Spinal cord (tissue), 9 donors: ENCODE measurements at regions not wholly inside any gene's neighbourhood (a gene's known extent, or its start where the extent isn't known, plus 50 kb on each side); places are given as distances from the start of the nearest gene placed in this dataset.
A peak's percentile ranks its signal among the peaks of the same experiment; 100 is the strongest.
"Not testable (repeated sequence)": the region's sequence is repeated elsewhere in the genome, so short reads cannot be mapped to it uniquely, and the experiment has no call there.

Experiments used
- DNase-seq, 6 donors: peaks; one replicate each; pipeline versions ENCODE4 v3.0.0 to v3.0.0-alpha.2; 2013 to 2015; ENCODE audit warnings: low spot score in 6 of 6, low read depth in 4 of 6
- H3K27ac ChIP-seq: one replicate; pipeline ENCODE4 v1.5.1; 2013; ENCODE audit warnings: low read depth, low read length, control low read depth
- H3K27me3 ChIP-seq: one replicate; pipeline ENCODE4 v1.6.1; 2013; ENCODE audit warnings: low read length; ENCODE audit not compliant: control insufficient read depth, insufficient read depth
- H3K36me3 ChIP-seq: one replicate; pipeline ENCODE4 v1.6.1; 2013; ENCODE audit warnings: low read length; ENCODE audit not compliant: control insufficient read depth, insufficient read depth
- H3K4me1 ChIP-seq: one replicate; pipeline ENCODE4 v1.6.1; 2013; ENCODE audit warnings: low read length; ENCODE audit not compliant: control insufficient read depth, insufficient read depth
- H3K4me3 ChIP-seq: one replicate; pipeline ENCODE4 v1.5.1; 2013; ENCODE audit warnings: low read depth, low read length, control low read depth
- H3K9me3 ChIP-seq: one replicate; pipeline ENCODE4 v1.6.1; 2013; ENCODE audit warnings: low read length; ENCODE audit not compliant: control insufficient read depth, insufficient read depth
- WGBS: methylation state at CpG from one replicate; pipeline ENCODE4 v1.1.5; 2013; ENCODE audit warnings: missing lambda C conversion rate; ENCODE audit not compliant: insufficient coverage; 5-methylcytosine and 5-hydroxymethylcytosine counted together
- donor health status: healthy.

DNA sequence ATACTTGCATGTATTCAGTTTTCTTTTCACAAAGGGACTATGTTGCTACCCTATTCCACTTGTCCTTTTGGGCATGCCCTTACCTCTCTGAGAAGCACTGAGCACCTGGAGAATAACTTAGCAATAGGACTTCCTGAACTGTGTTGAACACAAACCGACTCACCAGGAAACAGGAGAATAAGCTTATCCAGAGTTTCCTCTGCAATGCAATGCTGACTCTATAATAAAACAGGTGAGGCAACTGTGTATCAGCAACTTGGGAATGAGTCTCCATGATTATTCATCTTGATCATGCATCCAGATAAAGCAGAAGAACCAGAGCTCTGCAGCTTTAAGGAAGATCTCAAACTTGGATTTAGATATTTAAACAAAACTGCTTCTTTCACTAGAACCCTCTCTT, 806.5 kb downstream of the IGSF11 start:
- no peaks in the 10 kb centered on the region for H3K4me1 ChIP-seq
- H3K27me3 ChIP-seq = no peaks in the 10 kb centered on the region
- H3K36me3 ChIP-seq = no peaks in the 10 kb centered on the region
- WGBS = no CpG with 5 or more reads among the region's 1 CpG
- no peak overlapping the region for H3K4me3 ChIP-seq
- no peaks in the 10 kb centered on the region for H3K9me3 ChIP-seq
- no peak overlapping the region for H3K27ac ChIP-seq
- DNase-seq = no peak

DNA sequence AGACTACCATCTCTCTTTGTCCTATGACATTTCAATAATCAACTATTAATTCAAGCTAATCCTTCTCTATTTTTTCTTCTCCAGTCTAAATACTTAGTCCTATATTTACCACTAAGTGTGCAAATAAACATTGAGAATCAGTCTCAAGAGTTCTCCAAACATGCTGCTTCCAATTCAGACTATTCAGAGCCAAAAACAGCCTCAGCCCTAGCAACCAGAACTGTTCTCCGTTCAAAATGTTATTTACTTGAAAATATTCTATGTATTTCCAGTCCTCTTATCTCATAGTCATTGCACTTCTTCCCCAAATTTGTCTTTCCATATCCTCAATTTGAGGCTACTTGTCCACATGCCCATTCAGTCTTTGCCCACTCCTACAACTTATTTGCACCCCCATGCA, 805.5 kb downstream of the IGSF11 start:
- WGBS = no CpG with 5 or more reads among the region's 1 CpG
- Histone ChIP-seq H3K27ac (no peak overlapping the region), H3K27me3 (no peaks in the 10 kb centered on the region), H3K4me1 (no peaks in the 10 kb centered on the region), H3K36me3 (no peaks in the 10 kb centered on the region), H3K4me3 (no peak overlapping the region), H3K9me3 (no peaks in the 10 kb centered on the region)
- peak in 2 of 6 donors; percentile 16 to 37 for DNase-seq

DNA sequence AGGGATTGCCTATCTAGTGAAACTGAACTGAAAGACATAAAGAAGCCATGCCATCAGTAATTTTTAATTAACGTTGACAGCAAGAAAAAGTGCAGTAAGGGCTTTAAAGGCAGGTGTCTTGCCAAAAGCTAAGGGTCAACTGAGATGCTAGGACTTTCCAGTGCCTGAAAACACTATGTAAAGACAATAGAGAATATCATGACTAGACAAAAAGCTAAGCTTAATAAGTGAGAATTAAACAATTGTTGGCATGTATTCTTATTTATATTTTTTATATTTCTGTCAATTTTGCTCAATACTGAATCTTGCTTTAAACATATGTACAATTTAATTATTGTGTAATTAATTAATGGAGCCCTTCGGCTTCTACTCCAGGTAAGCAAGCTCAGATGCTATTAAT, 803.1 kb downstream of the IGSF11 start:
- no peaks in the 10 kb centered on the region for H3K27me3 ChIP-seq
- no peaks in the 10 kb centered on the region for H3K9me3 ChIP-seq
- no peaks in the 10 kb centered on the region for H3K36me3 ChIP-seq
- no peak for DNase-seq
- H3K27ac ChIP-seq = no peak overlapping the region
- WGBS = no CpG with 5 or more reads among the region's 2 CpGs
- H3K4me3 ChIP-seq = no peak overlapping the region
- H3K4me1 ChIP-seq = no peaks in the 10 kb centered on the region

DNA sequence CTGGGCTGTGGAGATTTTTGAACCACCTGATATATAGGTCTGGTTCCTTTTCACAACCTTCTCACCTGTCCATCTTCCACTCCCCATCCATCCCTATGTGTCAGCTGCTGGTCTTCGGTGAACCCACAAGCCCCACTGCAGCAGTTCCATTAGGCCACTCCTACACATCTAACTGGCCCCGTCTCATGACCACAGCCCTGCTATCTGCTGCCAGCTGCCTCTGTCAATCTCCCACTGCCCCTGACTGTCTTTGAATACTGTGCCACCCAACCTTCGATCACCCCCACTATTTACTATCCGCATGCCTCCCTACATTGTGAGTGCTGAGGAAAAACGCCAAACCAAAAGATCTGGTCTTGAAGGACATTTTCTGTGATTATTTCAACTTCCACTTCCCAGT, 795.4 kb downstream of the IGSF11 start:
- no peaks in the 10 kb centered on the region for H3K27me3 ChIP-seq
- WGBS = 97% methylated on average over 3 of the region's 5 CpGs
- no peak overlapping the region for H3K27ac ChIP-seq
- no peaks in the 10 kb centered on the region for H3K4me1 ChIP-seq
- H3K9me3 ChIP-seq = no peaks in the 10 kb centered on the region
- no peak overlapping the region for H3K4me3 ChIP-seq
- no peak for DNase-seq
- no peaks in the 10 kb centered on the region for H3K36me3 ChIP-seq

DNA sequence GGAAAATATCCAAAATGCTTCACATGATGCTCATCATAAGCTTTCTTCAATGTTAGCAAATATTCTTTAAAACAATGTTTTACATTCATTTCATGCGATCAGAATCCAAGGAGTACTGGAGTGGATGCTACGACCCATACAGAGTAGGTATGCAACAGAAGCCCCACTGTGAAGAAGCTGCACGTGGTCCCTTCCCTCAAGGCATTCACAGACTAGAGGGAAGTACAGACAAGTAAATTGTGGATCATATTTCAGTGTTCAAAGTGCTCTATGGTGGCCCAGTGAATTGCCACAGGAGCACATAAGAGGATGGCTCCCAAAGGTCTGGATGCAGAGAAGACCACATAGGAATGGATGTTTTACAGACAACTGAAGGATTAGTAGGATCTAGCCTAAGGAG, 789.9 kb downstream of the IGSF11 start:
- no peak for DNase-seq
- no peaks in the 10 kb centered on the region for H3K4me1 ChIP-seq
- no peak overlapping the region for H3K27ac ChIP-seq
- H3K9me3 ChIP-seq = no peaks in the 10 kb centered on the region
- 21% methylated on average over 2 of the region's 3 CpGs for WGBS
- no peaks in the 10 kb centered on the region for H3K27me3 ChIP-seq
- no peaks in the 10 kb centered on the region for H3K36me3 ChIP-seq
- H3K4me3 ChIP-seq = no peak overlapping the region

DNA sequence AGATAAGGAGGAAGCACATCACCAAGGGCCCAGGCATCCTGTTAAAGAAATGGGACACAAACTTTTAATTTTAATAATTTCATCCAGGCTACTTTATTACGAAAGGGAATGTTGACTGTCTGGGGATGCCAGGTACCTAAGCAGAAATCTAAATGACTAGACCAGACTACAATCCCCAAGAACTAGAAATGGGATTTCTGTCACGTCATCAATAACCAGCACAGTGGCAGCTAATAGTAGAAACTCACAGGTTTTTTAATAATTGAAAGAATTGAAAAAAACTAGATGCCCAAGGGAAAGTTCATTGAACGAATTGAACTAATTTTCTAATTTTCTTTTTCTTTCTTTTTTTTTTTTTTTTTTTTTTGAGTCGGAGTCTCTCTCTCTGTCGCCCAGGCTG, 789.3 kb downstream of the IGSF11 start:
- Histone ChIP-seq H3K4me1 (no peaks in the 10 kb centered on the region), H3K36me3 (no peaks in the 10 kb centered on the region), H3K9me3 (no peaks in the 10 kb centered on the region), H3K27me3 (no peaks in the 10 kb centered on the region), H3K4me3 (no peak overlapping the region), H3K27ac (no peak overlapping the region)
- DNase-seq = no peak
- no CpG with 5 or more reads among the region's 5 CpGs for WGBS

DNA sequence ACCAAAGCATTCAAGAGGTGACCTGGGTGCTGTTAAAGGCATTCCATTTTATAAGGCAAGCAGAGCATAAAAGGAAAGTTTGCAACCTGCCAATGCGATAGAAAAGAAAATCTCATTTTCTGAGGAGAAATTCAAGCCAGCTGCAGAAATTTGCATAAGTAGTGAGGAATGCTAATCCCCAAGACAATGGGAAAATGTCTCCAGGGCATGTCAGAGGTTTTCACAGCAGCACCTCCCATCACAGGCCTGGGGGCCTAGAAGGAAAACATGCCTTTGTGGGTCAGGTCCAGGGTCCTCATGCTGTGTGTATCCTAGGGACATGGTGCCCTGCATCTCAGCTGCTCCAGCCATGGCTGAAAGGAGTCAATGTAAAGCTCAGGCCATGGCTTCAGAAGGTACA, 775.8 kb downstream of the IGSF11 start:
- not testable (repeated sequence) for H3K9me3 ChIP-seq, H3K27me3 ChIP-seq, H3K36me3 ChIP-seq, DNase-seq, H3K4me1 ChIP-seq, H3K27ac ChIP-seq, H3K4me3 ChIP-seq
- WGBS = no CpG with 5 or more reads among the region's 1 CpG

DNA sequence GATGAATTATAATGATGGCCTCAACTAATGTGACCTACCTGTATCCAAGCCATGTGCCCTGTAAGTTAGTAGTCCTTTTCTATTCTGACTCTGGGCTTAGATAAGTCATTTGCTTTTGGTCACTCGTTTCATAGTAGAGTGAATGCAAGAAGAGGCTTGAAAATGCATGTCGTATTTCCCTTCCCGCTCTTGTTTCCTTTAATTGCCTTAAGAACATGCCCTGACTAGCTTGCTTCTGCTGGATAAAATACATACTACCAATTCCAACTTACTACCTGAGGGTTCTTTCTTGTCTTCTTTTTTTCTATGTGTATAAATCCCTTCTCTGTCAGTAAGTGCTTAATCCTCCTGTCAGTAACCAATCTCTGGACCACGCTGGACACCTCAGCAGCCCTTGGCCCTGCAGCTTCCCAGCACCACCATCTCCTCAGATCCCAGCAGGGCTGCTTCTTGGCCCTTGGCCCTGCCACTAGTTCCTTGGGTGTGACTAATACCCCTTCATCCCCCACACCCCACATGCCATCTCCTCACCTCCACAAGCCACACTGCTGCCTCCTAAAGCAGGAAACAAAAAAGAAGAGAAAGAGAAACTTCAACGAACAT, 771.7 kb downstream of the IGSF11 start:
- Histone ChIP-seq H3K4me1 (no peaks in the 10 kb centered on the region), H3K36me3 (no peaks in the 10 kb centered on the region), H3K27ac (no peak overlapping the region), H3K27me3 (no peaks in the 10 kb centered on the region), H3K4me3 (no peak overlapping the region), H3K9me3 (no peaks in the 10 kb centered on the region)
- DNase-seq = no peak
- WGBS = 85% methylated on average over 2 of the region's 5 CpGs

DNA sequence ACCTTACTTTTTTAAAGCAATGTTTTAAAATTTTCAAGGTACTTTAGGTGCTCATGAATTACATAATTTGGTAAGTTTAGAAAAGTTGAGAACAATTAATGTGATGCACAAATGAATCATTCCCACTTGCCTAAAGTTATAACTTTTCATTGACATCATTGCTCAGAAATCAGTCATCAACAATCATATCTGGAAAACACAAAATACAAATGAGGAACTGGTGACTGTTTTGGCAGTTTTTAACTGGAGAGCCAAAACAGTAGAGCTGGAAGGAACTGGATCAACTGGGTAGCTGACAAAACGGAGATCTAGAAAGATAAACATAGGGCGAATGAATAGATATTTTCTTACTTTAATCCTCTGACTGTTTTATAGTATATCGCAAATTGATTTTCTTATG, 767.1 kb downstream of the IGSF11 start:
- Histone ChIP-seq H3K4me3 (no peak overlapping the region), H3K27me3 (no peaks in the 10 kb centered on the region), H3K27ac (no peak overlapping the region), H3K4me1 (no peaks in the 10 kb centered on the region), H3K36me3 (no peaks in the 10 kb centered on the region), H3K9me3 (peaks cover 2% of the 10 kb centered on the region)
- no CpG with 5 or more reads among the region's 3 CpGs for WGBS
- DNase-seq = no peak

DNA sequence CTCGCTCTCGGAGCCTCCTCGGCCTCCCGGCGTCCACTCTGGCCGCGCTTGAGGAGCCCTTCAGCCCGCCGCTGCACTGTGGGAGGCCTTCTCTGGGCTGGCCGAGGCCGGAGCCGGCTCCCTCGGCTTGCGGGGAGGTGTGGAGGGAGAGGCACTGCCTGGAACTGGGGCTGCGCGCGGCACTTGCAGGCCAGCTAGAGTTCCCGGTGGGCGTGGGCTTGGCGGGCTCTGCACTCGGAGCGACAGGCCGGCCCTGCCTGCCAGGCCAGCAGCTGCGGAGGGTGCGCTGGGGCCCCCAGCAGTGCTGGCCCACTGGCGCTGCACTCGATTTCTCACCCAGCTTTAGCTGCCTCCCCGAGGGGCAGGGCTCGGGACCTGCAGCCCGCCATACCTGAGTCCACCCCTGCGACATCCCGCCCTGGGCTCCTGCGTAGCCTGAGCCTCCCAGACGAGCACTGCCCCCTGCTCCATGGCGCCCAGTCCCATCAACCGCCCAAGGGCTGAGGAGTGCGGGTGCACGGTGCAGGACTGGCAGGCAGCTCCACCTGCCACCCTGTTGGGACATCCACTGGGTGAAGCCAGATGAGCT, 765.0 kb downstream of the IGSF11 start:
- 97% methylated on average over 38 of the region's 38 CpGs for WGBS
- Histone ChIP-seq H3K27me3 (no peaks in the 10 kb centered on the region), H3K4me3 (no peak overlapping the region), H3K36me3 (no peaks in the 10 kb centered on the region), H3K27ac (no peak overlapping the region), H3K4me1 (no peaks in the 10 kb centered on the region), H3K9me3 (peaks cover 2% of the 10 kb centered on the region)
- DNase-seq = no peak
